Prostate gland (tissue), 2 donors: ENCODE measurements at regions not wholly inside any gene's neighbourhood (a gene's known extent, or its start where the extent isn't known, plus 50 kb on each side); places are given as distances from the start of the nearest gene placed in this dataset.

Source experiments
- DNase-seq: peaks from one replicate; pipeline ENCODE4 v3.0.0-alpha.2; 2019; ENCODE audit warnings: low spot score
- H3K27ac ChIP-seq, 2 donors: fragments of 200-600 bp; sonication (generic); 2 replicates each; pipeline ENCODE4 v1.5.1; 2017 to 2019
- H3K27me3 ChIP-seq: fragments of 200-600 bp; sonication (generic); replicated peaks from 2 replicates; pipeline ENCODE4 v1.5.1; 2019; ENCODE audit not compliant: insufficient read depth
- H3K36me3 ChIP-seq, 2 donors: fragments of 200-600 bp; sonication (generic); 1 replicate in 1 of 2; 2 replicates in 1 of 2; pipeline versions ENCODE4 v1.5.1 to v1.8.1; 2017 to 2019
- H3K4me1 ChIP-seq: fragments of 200-600 bp; sonication (generic); replicated peaks from 2 replicates; pipeline ENCODE4 v1.5.1; 2019
- H3K4me3 ChIP-seq, 2 donors: fragments of 200-600 bp; sonication (generic); 2 replicates each; pipeline ENCODE4 v1.5.1; 2017 to 2019
- H3K9me3 ChIP-seq: fragments of 200-600 bp; sonication (generic); 2 replicates; pipeline ENCODE4 v1.5.1; 2017
- POLR2A ChIP-seq: fragments of 450-650 bp; IDR thresholded peaks from one replicate; pipeline ENCODE4 v1.6.1; 2016; ENCODE audit warnings: antibody characterized with exemption, mild to moderate bottlenecking
- POLR2AphosphoS5 ChIP-seq: sonication (generic); formaldehyde crosslinking; IDR thresholded peaks from one replicate; pipeline ENCODE4 v1.6.1; 2017; ENCODE audit warnings: antibody characterized with exemption
- WGBS: methylation state at CpG from one replicate; pipeline ENCODE4 v1.1.5; 2018; 5-methylcytosine and 5-hydroxymethylcytosine counted together
- intact Hi-C: fragments of 100-400 bp; cut with DNase I; formaldehyde crosslinking; loops from one replicate; pipeline ENCODE4 v1.14.2; 2022
- TF ChIP-seq, protein P1 (sequence below), 4 experiments: fragments of 200-600 bp in 2 of 4; fragments of 450-650 bp in 2 of 4; sonication (generic) in 2 of 4; IDR thresholded peaks; 1 replicate in 3 of 4; 2 replicates in 1 of 4; pipeline ENCODE4 v1.5.1; 2016 to 2019; ENCODE audit warnings: antibody characterized with exemption in 4 of 4, mild to moderate bottlenecking in 2 of 4, moderate library complexity in 2 of 4

DNA sequence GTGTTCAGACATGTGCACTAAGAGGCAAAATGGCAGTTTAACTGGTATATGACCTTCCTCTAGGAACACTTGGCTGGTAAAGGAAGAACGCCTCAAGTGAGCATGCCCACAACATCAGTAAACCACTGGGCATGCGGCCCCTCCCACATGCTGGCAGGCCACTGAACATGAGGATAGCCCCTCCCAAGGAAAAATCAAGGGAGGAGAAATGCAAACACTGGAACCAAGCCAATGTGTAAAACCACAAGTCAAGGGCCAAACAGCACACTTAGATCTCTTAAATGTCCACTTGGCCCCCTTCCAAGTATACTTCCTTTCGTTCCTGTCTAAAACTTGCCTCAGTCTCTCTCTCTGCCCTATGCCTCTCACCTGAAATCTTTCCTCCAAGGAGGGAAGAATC lies 980.8 kb downstream of the TSN start:
- 45% methylated on average over 3 of the region's 3 CpGs for WGBS
- intact Hi-C loops: no loop called here
- H3K27me3 ChIP-seq: no peaks in the 10 kb centered on the region
- no peak for TF ChIP-seq POLR2A
- no peak for TF ChIP-seq POLR2AphosphoS5
- TF ChIP-seq, protein P1, sequence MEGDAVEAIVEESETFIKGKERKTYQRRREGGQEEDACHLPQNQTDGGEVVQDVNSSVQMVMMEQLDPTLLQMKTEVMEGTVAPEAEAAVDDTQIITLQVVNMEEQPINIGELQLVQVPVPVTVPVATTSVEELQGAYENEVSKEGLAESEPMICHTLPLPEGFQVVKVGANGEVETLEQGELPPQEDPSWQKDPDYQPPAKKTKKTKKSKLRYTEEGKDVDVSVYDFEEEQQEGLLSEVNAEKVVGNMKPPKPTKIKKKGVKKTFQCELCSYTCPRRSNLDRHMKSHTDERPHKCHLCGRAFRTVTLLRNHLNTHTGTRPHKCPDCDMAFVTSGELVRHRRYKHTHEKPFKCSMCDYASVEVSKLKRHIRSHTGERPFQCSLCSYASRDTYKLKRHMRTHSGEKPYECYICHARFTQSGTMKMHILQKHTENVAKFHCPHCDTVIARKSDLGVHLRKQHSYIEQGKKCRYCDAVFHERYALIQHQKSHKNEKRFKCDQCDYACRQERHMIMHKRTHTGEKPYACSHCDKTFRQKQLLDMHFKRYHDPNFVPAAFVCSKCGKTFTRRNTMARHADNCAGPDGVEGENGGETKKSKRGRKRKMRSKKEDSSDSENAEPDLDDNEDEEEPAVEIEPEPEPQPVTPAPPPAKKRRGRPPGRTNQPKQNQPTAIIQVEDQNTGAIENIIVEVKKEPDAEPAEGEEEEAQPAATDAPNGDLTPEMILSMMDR (IDR thresholded peaks at IDR 0.05): no peak
- H3K27ac ChIP-seq: no peak overlapping the region
- no peaks in the 10 kb centered on the region for H3K9me3 ChIP-seq
- DNase-seq: no peak
- no peak overlapping the region for H3K4me3 ChIP-seq
- no peaks in the 10 kb centered on the region for H3K4me1 ChIP-seq
- no peaks in the 10 kb centered on the region for H3K36me3 ChIP-seq

DNA sequence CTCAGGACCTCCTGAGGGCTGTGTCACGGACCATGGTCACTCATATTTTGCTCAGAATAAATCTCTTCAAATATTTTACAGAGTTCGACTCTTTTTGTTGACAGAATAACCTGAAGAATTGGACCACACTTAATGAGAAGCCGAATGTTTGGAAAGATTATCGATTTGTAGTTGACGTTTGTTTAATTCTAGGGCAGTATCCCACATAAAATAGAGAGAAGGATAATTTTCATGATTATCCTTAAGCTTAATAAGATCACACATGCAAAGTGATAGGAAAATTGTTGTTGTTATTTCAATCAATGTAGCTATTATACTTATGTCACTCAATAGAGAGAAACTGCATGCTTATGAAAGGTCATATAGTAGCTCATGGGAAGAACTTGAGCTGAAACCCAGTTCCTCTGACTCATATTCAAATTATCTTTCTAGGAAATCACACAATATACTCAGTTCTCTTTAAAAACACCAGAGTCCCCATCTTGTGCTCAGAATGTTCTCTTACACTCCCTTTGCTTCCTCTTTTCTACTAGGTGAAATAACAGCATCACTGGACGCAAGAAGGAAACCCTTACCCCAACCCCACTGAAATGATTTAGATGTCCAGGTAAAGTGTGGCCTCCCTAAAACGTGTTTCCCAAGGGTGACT lies 982.1 kb downstream of the TSN start:
- Histone ChIP-seq H3K27ac (no peak overlapping the region), H3K36me3 (no peaks in the 10 kb centered on the region), H3K4me1 (no peaks in the 10 kb centered on the region), H3K27me3 (no peaks in the 10 kb centered on the region), H3K9me3 (no peaks in the 10 kb centered on the region), H3K4me3 (no peak overlapping the region)
- DNase-seq: no peak
- intact Hi-C loops: no loop called here
- 92% methylated on average over 7 of the region's 7 CpGs for WGBS
- TF ChIP-seq POLR2AphosphoS5 (no peak), POLR2A (no peak)
- TF ChIP-seq, protein P1 (IDR thresholded peaks at IDR 0.05): no peak

DNA sequence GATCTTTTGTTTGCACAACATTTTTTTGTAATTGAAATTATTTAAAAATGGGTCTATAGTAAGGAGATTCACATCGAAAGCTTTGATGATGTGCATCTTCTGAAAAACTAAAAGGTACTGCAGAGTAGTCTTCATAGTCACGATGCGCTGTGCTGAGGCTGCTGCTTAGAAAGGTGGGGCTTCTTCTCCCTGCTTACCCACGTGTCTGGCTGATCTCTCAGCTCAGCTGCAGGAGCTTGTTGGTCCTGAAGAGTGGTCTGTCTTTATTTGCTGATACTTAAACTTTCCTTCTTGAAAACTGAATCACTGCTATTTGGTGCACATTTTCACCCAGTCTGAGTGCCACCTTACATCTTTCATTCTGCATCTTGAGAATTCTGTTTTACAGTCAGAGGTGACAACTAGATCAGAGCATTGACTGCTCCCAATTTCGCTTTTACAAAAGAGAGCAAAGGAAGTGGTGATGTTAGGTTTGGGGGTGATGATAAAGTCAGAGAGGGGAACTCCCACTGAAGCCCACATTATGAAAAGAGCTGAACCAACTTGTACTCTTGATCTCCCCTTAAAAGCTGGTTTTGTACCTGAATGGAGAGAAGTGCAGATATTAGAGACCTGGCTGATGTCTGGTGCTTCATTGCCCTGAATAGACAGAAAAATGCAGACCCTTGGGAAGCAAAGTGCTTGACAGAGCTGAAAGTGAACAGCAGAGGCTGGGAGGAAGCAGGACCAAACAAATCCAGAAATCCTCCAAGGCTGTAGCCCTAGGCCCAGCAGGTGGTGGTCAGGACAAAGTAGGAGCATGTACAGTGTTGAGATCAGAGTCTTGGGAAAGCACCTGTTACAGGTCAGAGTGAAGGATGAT lies 984.5 kb downstream of the TSN start:
- H3K36me3 ChIP-seq: no peaks in the 10 kb centered on the region
- no peak for TF ChIP-seq POLR2A
- no peak for TF ChIP-seq POLR2AphosphoS5
- TF ChIP-seq, protein P1 (IDR thresholded peaks at IDR 0.05): no peak
- intact Hi-C loops: no loop called here
- 72% methylated on average over 5 of the region's 5 CpGs for WGBS
- no peak overlapping the region for H3K4me3 ChIP-seq
- H3K27ac ChIP-seq: no peak overlapping the region
- H3K27me3 ChIP-seq: no peaks in the 10 kb centered on the region
- DNase-seq: no peak
- no peaks in the 10 kb centered on the region for H3K9me3 ChIP-seq
- no peaks in the 10 kb centered on the region for H3K4me1 ChIP-seq

DNA sequence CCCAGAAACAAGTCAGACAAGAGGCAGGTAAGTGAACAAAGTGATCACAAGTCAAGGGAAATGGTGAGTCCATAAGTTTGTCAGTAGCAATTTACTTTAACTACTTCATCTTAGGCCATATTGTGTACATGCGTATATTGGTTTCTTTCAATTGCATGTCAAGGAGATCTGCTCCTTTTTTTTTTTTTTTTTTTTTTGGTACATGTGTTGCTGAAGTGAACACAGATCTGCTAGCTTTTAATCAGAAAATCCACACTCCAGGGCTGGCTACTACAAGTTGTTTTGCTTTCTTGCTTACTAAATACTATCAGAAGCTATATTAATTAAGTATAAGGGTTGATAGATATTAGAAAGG lies 985.1 kb downstream of the TSN start:
- 100% methylated on average over 1 of the region's 1 CpG for whole genome bisulfite sequencing
- H3K27ac ChIP-seq: no peak overlapping the region
- no peak for DNase-seq
- intact Hi-C loops: no loop called here
- H3K4me3 ChIP-seq: no peak overlapping the region
- H3K9me3 ChIP-seq: no peaks in the 10 kb centered on the region
- H3K4me1 ChIP-seq: no peaks in the 10 kb centered on the region
- H3K36me3 ChIP-seq: no peaks in the 10 kb centered on the region
- no peaks in the 10 kb centered on the region for H3K27me3 ChIP-seq
- TF ChIP-seq POLR2AphosphoS5: no peak
- no peak for TF ChIP-seq POLR2A

DNA sequence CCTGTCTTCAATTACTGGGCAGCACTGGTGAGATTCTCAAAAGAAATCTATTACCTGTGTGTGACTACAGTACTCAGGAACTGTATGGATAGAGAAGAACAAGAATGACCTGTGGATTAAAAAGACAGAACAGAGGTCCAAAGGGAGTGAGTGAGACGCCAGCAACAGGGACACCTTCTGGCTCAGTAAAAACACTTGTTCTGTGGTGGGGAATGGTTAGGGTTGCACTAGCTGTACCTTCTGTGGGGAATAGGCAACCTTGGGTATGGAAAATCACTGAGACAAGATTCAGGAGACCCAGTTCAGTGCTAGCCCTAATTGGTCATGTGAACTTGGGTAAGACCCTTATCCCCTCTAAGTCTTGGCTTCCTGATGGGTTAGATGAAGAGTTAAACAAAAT lies 986.0 kb downstream of the TSN start:
- Histone ChIP-seq H3K27ac (no peak overlapping the region), H3K36me3 (no peaks in the 10 kb centered on the region), H3K27me3 (no peaks in the 10 kb centered on the region), H3K4me1 (no peaks in the 10 kb centered on the region), H3K9me3 (no peaks in the 10 kb centered on the region), H3K4me3 (no peak overlapping the region)
- WGBS: 56% methylated on average over 1 of the region's 1 CpG
- TF ChIP-seq POLR2AphosphoS5: no peak
- no peak for TF ChIP-seq POLR2A
- TF ChIP-seq, protein P1 (IDR thresholded peaks at IDR 0.05): no peak
- no peak for DNase-seq
- intact Hi-C loops: no loop called here
